GM21367 (cell line): ENCODE measurements at regions not wholly inside any gene's neighbourhood (a gene's known extent, or its start where the extent isn't known, plus 50 kb on each side); places are given as distances from the start of the nearest gene placed in this dataset.

Source experiments
- ATAC-seq: cut with Tn5 transposase; IDR thresholded peaks from one replicate; pipeline ENCODE4 v1.9.1; 2021; ENCODE audit not compliant: unreplicated experiment

- no peak for ATAC-seq
Observed at GRCh38 chr18:76133873-76134272, 361.2 kb downstream of the ZNF516 start.

- no peak for ATAC-seq
Observed at GRCh38 chr18:76131738-76132137, 363.3 kb downstream of the ZNF516 start.

DNA sequence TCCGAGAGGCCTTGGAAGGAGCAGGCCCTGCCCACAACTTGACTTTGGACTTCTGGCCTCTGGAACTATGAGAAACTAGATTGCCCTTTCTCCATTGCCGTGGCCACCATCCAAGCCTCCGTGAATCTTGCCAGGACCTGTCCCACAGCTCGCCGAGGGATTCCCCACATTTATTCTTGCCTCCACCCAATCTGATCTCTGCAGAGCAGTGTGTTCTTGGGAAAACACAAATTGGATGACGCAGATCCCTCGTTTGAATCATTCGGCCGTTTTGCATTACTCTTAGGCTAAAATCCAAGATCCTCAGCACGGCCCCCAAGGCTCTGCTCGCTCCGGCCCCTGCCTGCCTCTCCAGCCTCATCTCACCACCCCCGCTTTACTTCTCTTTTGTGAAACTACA, 364.2 kb downstream of the ZNF516 start:
- no peak for ATAC-seq

- ATAC-seq: no peak
Observed at GRCh38 chr18:76126327-76126726, 368.7 kb downstream of the ZNF516 start.

- ATAC-seq: no peak
Observed at GRCh38 chr18:76121011-76121410, 374.0 kb downstream of the ZNF516 start.

- no peak for ATAC-seq
Observed at GRCh38 chr18:76115580-76115979, 379.5 kb downstream of the ZNF516 start.

- no peak for ATAC-seq
Observed at GRCh38 chr18:76113101-76113500, 381.9 kb downstream of the ZNF516 start.

DNA sequence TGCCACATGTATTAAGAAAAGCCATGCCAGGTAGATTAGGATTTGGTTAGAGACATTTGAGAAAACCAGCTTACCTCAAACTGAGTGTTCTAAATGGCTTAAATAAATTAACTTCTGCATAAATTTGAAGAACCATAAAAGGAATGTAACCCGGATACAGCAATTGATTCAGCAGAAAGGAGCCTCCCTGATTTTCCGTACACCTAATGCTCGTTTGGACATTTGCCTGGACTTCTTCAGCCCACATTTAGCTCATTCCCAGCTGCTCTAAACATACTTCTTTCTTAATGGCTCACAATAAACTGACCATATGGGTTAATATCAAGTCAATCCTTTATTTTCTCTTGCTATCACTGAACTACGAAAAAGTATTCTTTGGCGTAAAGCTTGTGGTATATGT, 392.4 kb downstream of the ZNF516 start:
- ATAC-seq: no peak

- no peak for ATAC-seq
Observed at GRCh38 chr18:76102156-76102555, 392.9 kb downstream of the ZNF516 start.

- ATAC-seq: no peak
Observed at GRCh38 chr18:76099931-76100457, 395.0 kb downstream of the ZNF516 start.

- no peak for ATAC-seq
Observed at GRCh38 chr18:76098674-76099411, 396.2 kb downstream of the ZNF516 start.

- no peak for ATAC-seq
Observed at GRCh38 chr18:76081536-76081935, 413.5 kb downstream of the ZNF516 start.

DNA sequence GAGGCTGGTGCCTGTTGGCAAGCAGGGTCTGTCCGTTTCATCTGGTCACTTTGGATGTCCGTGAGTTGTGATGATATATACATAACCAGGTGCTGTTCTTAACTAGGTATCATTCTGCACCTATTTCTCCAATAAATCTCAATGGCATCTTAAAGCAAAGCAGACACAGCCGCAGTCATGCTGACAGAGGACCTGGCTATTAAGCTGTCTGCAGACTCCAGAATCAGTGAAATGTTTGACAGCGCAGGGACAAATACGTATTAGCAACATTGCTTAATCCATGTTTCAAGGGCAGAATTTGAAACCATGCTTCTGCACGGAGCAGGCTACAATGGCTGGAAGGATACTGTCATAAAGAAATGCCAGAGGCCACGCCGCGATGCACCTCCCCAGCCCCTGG, 414.6 kb downstream of the ZNF516 start:
- no peak for ATAC-seq

DNA sequence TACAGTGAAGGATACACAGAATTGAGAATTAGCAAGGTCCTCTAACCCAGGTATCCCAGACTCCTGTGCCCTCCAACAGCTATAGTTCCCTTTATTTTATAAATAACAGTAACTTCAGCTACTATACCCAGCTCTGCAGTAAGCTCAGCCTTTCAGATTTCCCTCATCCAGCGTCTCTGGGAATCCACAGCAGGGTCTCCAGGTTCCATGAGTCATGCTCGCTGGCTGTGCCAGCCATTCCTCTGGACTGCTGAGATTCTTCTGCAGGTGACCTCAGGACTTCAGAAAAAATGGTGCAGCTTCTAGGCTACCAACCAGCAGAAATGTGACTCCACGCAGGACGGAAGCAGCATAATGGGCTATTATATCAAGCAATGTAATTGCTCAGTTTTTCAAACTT, 419.3 kb downstream of the ZNF516 start:
- ATAC-seq: no peak

- ATAC-seq: no peak
Observed at GRCh38 chr18:76064998-76065397, 430.0 kb downstream of the ZNF516 start.

DNA sequence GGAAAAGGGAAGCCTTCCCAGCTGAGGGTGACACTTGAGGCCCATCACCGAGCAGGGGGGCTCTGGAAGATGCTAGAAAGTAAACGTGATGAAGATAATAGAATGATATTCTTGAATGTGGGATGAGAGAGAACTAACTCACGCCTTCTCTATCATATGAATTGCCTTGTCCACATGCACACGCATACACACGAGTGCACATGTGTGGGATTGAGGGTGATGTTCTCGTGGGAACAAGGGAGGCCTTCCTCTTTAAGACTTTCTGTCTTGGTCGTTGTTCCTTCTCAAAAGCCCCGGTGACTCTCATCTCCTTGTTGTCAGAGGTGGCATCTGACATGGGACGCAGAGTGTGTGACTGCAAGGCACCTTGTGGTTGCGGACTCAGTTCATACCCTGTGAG, 436.9 kb downstream of the ZNF516 start:
- ATAC-seq: no peak

DNA sequence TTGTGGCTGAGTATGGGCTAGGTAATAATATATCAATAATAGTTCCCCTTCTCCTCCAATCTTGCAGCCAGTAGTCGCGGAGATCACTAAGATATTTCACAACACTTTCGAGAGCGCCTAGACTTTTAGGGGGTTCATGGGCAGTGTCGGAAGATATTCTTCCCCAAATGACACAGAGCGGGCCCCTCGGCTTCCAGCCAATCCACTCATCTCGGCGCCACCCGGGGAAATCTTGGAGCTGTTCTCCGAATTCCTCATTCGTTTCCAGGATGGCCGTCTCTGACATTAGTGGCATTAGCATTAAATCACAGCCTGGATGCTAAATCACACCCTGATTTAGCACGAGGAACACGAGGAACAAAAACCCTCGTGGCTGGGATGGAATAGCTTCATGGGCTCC, 437.7 kb downstream of the ZNF516 start:
- no peak for ATAC-seq

GRCh38 chr18:76056471-76057110, 438.5 kb downstream of the ZNF516 start:
- ATAC-seq: no peak

GRCh38 chr18:76055578-76055977, 439.5 kb downstream of the ZNF516 start:
- no peak for ATAC-seq

- ATAC-seq: no peak
Observed at GRCh38 chr18:76055025-76055424, 440.0 kb downstream of the ZNF516 start.

- ATAC-seq: no peak
Observed at GRCh38 chr18:76054156-76054555, 440.9 kb downstream of the ZNF516 start.

GRCh38 chr18:76053551-76053950, 441.5 kb downstream of the ZNF516 start:
- ATAC-seq: no peak

DNA sequence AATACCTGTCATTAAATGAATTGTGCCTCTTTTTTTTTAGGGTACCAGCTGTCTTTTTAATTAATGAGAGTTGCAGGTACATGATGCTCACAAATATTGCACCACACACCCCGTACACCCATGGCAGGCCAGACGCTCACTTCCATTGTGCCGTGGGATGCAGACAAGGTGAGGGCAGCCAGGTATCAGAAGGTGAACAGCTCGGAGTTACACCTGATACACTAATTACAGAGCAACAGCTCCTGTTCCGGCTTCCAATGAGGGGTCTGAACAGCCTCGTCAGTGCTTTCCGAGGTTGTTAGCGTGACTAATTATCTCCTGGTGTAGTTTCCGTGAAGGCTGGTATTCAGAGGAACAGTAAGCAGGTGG, 442.8 kb downstream of the ZNF516 start:
- no peak for ATAC-seq
